GM13977 (cell line): ENCODE measurements at regions not wholly inside any gene's neighbourhood (a gene's known extent, or its start where the extent isn't known, plus 50 kb on each side); places are given as distances from the start of the nearest gene placed in this dataset.

Source experiments
- DNase-seq: peaks from one replicate; pipeline ENCODE4 v3.0.0; 2012; ENCODE audit warnings: low spot score
- in situ Hi-C: fragments of 300-500 bp; cut with MboI; formaldehyde crosslinking; loops from one replicate; pipeline ENCODE4 v1.12.0; 2022; ENCODE audit warnings: low sequenced_read_pairs, low pct_unique_long_range_greater_than_20kb, mixed read lengths, inconsistent platforms; ENCODE audit not compliant: unreplicated experiment
- TF ChIP-seq, protein P1 (sequence below): IDR thresholded peaks from 2 replicates; pipeline ENCODE4 v1.5.1; 2012; ENCODE audit warnings: mild to moderate bottlenecking, control low read depth; ENCODE audit not compliant: insufficient read depth; ENCODE audit errors: extremely low read depth, missing control alignments

GRCh38 chrX:129144172-129145038, 378.9 kb downstream of the SMARCA1 start:
- TF ChIP-seq, protein P1, sequence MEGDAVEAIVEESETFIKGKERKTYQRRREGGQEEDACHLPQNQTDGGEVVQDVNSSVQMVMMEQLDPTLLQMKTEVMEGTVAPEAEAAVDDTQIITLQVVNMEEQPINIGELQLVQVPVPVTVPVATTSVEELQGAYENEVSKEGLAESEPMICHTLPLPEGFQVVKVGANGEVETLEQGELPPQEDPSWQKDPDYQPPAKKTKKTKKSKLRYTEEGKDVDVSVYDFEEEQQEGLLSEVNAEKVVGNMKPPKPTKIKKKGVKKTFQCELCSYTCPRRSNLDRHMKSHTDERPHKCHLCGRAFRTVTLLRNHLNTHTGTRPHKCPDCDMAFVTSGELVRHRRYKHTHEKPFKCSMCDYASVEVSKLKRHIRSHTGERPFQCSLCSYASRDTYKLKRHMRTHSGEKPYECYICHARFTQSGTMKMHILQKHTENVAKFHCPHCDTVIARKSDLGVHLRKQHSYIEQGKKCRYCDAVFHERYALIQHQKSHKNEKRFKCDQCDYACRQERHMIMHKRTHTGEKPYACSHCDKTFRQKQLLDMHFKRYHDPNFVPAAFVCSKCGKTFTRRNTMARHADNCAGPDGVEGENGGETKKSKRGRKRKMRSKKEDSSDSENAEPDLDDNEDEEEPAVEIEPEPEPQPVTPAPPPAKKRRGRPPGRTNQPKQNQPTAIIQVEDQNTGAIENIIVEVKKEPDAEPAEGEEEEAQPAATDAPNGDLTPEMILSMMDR = no peak
- in situ Hi-C loops = no loop called here

GRCh38 chrX:129139837-129140598, 383.3 kb downstream of the SMARCA1 start:
- TF ChIP-seq, protein P1 = no peak
- no peak for DNase-seq
- in situ Hi-C loops = no loop called here

More at GRCh38 chrX:129144172-129145038, 378.9 kb downstream of the SMARCA1 start:
- no peak for DNase-seq

- DNase-seq = no peak
- in situ Hi-C loops = no loop called here
- TF ChIP-seq, protein P1 = no peak
These were observed 398.0 kb downstream of the SMARCA1 start for GRCh38 chrX:129125122-129125914.

DNA sequence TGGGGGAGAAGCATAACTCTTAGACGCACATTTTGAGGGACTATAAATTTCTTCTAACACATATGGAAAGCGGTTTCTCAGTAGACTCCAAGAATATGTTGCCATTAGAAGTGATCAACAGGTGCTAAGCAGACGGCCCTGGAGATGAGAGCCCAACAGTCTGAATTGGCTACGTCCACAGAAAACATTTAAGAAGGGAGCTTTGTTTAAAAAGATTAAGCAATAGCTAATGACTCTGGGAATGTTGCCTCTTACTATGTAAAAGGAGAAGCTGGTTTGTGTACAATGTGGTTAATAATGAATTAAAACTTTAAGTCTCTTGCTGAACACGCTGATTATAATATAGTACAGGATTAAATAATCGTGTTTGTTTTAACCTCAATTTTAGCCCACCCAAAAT, 399.5 kb downstream of the SMARCA1 start:
- in situ Hi-C loops = no loop called here
- no peak for DNase-seq
- TF ChIP-seq, protein P1 = no peak

DNA sequence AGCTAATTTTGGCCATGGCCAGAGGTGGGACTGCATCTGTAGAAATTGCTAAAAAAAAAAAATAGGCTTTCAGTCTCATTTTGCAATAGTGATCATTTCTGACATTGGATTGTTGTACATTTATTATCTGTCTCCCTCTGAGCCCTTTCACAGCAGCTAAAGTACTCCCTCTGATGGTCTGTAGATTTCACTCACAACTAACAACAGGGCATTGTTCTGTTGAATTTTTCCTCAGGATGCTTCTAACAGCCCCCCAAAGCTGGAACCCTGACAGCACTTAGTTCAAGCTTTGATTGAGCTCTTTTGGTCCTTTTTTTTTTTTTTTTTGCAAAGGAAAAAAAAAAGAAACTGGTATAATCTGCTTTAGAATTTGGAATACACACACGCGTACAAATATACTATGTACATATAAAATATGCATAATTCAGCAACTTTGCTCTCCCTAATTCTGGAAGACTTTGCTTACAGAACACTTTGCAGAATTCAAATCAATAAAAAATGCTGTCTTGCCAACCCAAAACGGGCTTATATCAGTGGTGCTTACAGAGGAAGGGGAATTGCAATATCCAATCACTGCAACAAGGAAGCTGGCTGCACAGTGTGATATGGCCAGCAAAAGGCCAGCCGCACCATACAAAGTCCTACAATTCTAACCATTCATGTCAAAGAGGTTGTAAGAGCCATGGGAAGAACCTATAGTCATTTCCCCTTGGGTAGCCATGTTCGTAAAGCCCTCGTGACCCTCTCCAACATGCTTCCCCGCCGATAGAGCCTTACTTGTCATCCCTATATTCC, 406.4 kb downstream of the SMARCA1 start:
- in situ Hi-C loops = no loop called here
- no peak for DNase-seq
- TF ChIP-seq, protein P1 = no peak
